ENCODE measurements at regions not wholly inside any gene's neighbourhood (a gene's known extent, or its start where the extent isn't known, plus 50 kb on each side); places are given as distances from the start of the nearest gene placed in this dataset.

GRCh38 chr6:51249798-51250197 lies 431.1 kb downstream of the TFAP2B start:
- TF ChIP-seq EZH2 (optimal IDR thresholded peaks at IDR 0.05; ENCODE audit: low read depth, low read length): no peak
- no peak for TF ChIP-seq EZH2phosphoT487 (IDR thresholded peaks at IDR 0.05; ENCODE audit: low read length)
- no peak for TF ChIP-seq CTCF (IDR thresholded peaks at IDR 0.05; ENCODE audit: low read length)
- DNase-seq: no peak
- Histone ChIP-seq H3K4me1 (ENCODE audit: low read length) (no peaks in the 10 kb centered on the region), H3F3A (ENCODE audit: insufficient read depth, low read length) (no peaks in the 10 kb centered on the region), H3K4me3 (ENCODE audit: low read length) (no peak overlapping the region), H3K9me2 (replicated peaks; ENCODE audit: insufficient read depth, low read length) (no peaks in the 10 kb centered on the region), H3K9me3 (replicated peaks; ENCODE audit: insufficient read depth, low read length) (no peaks in the 10 kb centered on the region), H3K27ac (ENCODE audit: low read length) (no peak overlapping the region), H3K27me3 (replicated peaks; ENCODE audit: insufficient read depth, low read length) (no peaks in the 10 kb centered on the region), H3K4me2 (ENCODE audit: low read depth, low read length) (no peak overlapping the region), H4K20me1 (ENCODE audit: insufficient read depth, low read length) (no peaks in the 10 kb centered on the region), H3K9ac (ENCODE audit: low read length) (no peak overlapping the region), H3K79me2 (ENCODE audit: low read length) (no peaks in the 10 kb centered on the region), H2AFZ (ENCODE audit: low read length) (no peak overlapping the region), H3K36me3 (replicated peaks; ENCODE audit: insufficient read depth, low read length) (no peaks in the 10 kb centered on the region)

GRCh38 chr6:51250317-51250716 lies 431.6 kb downstream of the TFAP2B start:
- Histone ChIP-seq H3K4me3 (ENCODE audit: low read length) (no peak overlapping the region), H3K4me1 (ENCODE audit: low read length) (no peaks in the 10 kb centered on the region), H3K27ac (ENCODE audit: low read length) (no peak overlapping the region), H3K27me3 (replicated peaks; ENCODE audit: insufficient read depth, low read length) (no peaks in the 10 kb centered on the region), H3K9me3 (replicated peaks; ENCODE audit: insufficient read depth, low read length) (no peaks in the 10 kb centered on the region), H3F3A (ENCODE audit: insufficient read depth, low read length) (no peaks in the 10 kb centered on the region), H3K36me3 (replicated peaks; ENCODE audit: insufficient read depth, low read length) (no peaks in the 10 kb centered on the region), H2AFZ (ENCODE audit: low read length) (no peak overlapping the region), H3K4me2 (ENCODE audit: low read depth, low read length) (no peak overlapping the region), H3K79me2 (ENCODE audit: low read length) (no peaks in the 10 kb centered on the region), H4K20me1 (ENCODE audit: insufficient read depth, low read length) (no peaks in the 10 kb centered on the region), H3K9ac (ENCODE audit: low read length) (no peak overlapping the region), H3K9me2 (replicated peaks; ENCODE audit: insufficient read depth, low read length) (no peaks in the 10 kb centered on the region)
- no peak for DNase-seq
- TF ChIP-seq EZH2 (optimal IDR thresholded peaks at IDR 0.05; ENCODE audit: low read depth, low read length) (no peak), EZH2phosphoT487 (IDR thresholded peaks at IDR 0.05; ENCODE audit: low read length) (no peak), CTCF (IDR thresholded peaks at IDR 0.05; ENCODE audit: low read length) (no peak)

- Histone ChIP-seq H3K9me3 (replicated peaks; ENCODE audit: insufficient read depth, low read length) (no peaks in the 10 kb centered on the region), H3K4me3 (ENCODE audit: low read length) (no peak overlapping the region), H3K9ac (ENCODE audit: low read length) (no peak overlapping the region), H3K27ac (ENCODE audit: low read length) (no peak overlapping the region), H4K20me1 (ENCODE audit: insufficient read depth, low read length) (no peaks in the 10 kb centered on the region), H3K79me2 (ENCODE audit: low read length) (no peaks in the 10 kb centered on the region), H3K4me2 (ENCODE audit: low read depth, low read length) (no peak overlapping the region), H3F3A (ENCODE audit: insufficient read depth, low read length) (no peaks in the 10 kb centered on the region), H3K27me3 (replicated peaks; ENCODE audit: insufficient read depth, low read length) (no peaks in the 10 kb centered on the region), H2AFZ (ENCODE audit: low read length) (no peak overlapping the region), H3K4me1 (ENCODE audit: low read length) (no peaks in the 10 kb centered on the region), H3K36me3 (replicated peaks; ENCODE audit: insufficient read depth, low read length) (no peaks in the 10 kb centered on the region), H3K9me2 (replicated peaks; ENCODE audit: insufficient read depth, low read length) (no peaks in the 10 kb centered on the region)
- TF ChIP-seq EZH2phosphoT487 (IDR thresholded peaks at IDR 0.05; ENCODE audit: low read length): no peak
- TF ChIP-seq CTCF (IDR thresholded peaks at IDR 0.05; ENCODE audit: low read length): no peak
- TF ChIP-seq EZH2 (optimal IDR thresholded peaks at IDR 0.05; ENCODE audit: low read depth, low read length): no peak
- DNase-seq: no peak
Observed at GRCh38 chr6:51257938-51258337, 439.3 kb downstream of the TFAP2B start.
